NT2/D1 (cell line): ENCODE measurements at regions not wholly inside any gene's neighbourhood (a gene's known extent, or its start where the extent isn't known, plus 50 kb on each side); places are given as distances from the start of the nearest gene placed in this dataset.

Source experiments
- YY1 ChIP-seq: IDR thresholded peaks from 2 replicates; pipeline ENCODE4 v1.6.1; 2011; ENCODE audit not compliant: insufficient read length, insufficient read depth
- ZNF274 ChIP-seq: IDR thresholded peaks from 2 replicates; pipeline ENCODE4 v1.6.1; 2011; ENCODE audit warnings: mild to moderate bottlenecking, low read depth, low read length

DNA sequence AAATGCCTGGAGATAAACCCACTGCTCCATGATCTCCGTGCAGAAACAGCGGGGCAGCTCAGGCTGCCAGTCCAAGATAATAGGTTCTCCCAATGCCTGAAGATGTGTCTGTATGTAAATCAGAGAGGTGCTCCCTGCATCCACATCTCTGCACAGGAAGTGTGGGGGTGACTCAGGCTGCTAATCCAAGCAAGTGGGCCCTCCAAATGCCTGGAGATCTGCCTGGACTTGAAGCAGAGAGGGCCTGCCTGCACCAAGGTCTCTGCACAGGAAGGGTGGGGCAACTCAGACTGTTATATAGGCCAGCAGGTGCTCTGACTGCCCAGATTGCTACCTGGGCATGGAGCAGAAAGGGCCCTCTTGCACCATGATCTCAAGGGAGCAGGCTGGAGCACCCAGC is 504.7 kb downstream of the LRFN5 start:
- no peak for TF ChIP-seq ZNF274
- no peak for TF ChIP-seq YY1
